PFSK-1 (cell line): ENCODE measurements at regions not wholly inside any gene's neighbourhood (a gene's known extent, or its start where the extent isn't known, plus 50 kb on each side); places are given as distances from the start of the nearest gene placed in this dataset.

Source experiments
- POLR2AphosphoS5 ChIP-seq: IDR thresholded peaks from 2 replicates; pipeline ENCODE4 v1.6.1; 2012; ENCODE audit warnings: low read depth, mild to moderate bottlenecking, control low read depth, low read length, moderate library complexity
- REST ChIP-seq, 2 experiments: IDR thresholded peaks; 2 replicates each; pipeline versions ENCODE4 v1.6.1 to v1.8.0; 2011 to 2012; ENCODE audit warnings: low read depth in 2 of 2, low read length in 2 of 2, control low read depth in 1 of 2, inconsistent platforms in 1 of 2, mild to moderate bottlenecking in 1 of 2, moderate library complexity in 1 of 2; ENCODE audit not compliant: insufficient read depth in 1 of 2
- TAF1 ChIP-seq: IDR thresholded peaks from 2 replicates; pipeline ENCODE4 v1.6.1; 2012; ENCODE audit warnings: low read length, control low read depth, borderline replicate concordance; ENCODE audit not compliant: insufficient read depth

GRCh38 chr3:152942366-152942765 lies 107.4 kb downstream of the P2RY1 start:
- TF ChIP-seq POLR2AphosphoS5: no peak
- TF ChIP-seq TAF1: no peak
- 0 out of 4 replicates have a peak, but pooled peaks of 1 of the 2 experiments have one; percentile 19 for TF ChIP-seq REST (IDR thresholded peaks at IDR 0.05; ENCODE audit: insufficient read depth in 1 of 2, low read depth in 2 of 2, low read length in 2 of 2)
